Brain microvascular endothelial cell (primary cell): ENCODE measurements at regions not wholly inside any gene's neighbourhood (a gene's known extent, or its start where the extent isn't known, plus 50 kb on each side); places are given as distances from the start of the nearest gene placed in this dataset.

ENCODE experiments used
- DNase-seq: peaks from one replicate; pipeline ENCODE4 v3.0.0-alpha.2; 2020
- H3K27ac ChIP-seq: fragments of 250-450 bp; sonication (Bioruptor Pico); 2 replicates; pipeline ENCODE4 v1.5.1; 2020; ENCODE audit warnings: mild to moderate bottlenecking, moderate library complexity
- H3K27me3 ChIP-seq: fragments of 250-450 bp; sonication (Bioruptor Pico); replicated peaks from 2 replicates; pipeline ENCODE4 v1.5.1; 2020; ENCODE audit warnings: mild to moderate bottlenecking
- H3K36me3 ChIP-seq: fragments of 250-450 bp; sonication (Bioruptor Pico); replicated peaks from 2 replicates; pipeline ENCODE4 v1.5.1; 2020; ENCODE audit warnings: mild to moderate bottlenecking
- H3K4me3 ChIP-seq: 2 replicates; pipeline ENCODE4 v1.5.1; 2011; ENCODE audit warnings: low read depth, mild to moderate bottlenecking, control low read depth, low read length, moderate library complexity
- CTCF ChIP-seq: IDR thresholded peaks from 2 replicates; pipeline ENCODE4 v1.5.1; 2011; ENCODE audit warnings: low read depth, mild to moderate bottlenecking, moderate library complexity, low read length, control low read depth, inconsistent platforms; ENCODE audit errors: missing control alignments
- in situ Hi-C: cut with HindIII; loops from 2 replicates; pipeline ENCODE4 v1.10.0; 2017; ENCODE audit warnings: low sequenced_read_pairs, low pct_ligation_motif_present

GRCh38 chr5:10059980-10060379 lies 189.7 kb downstream of the ATPSCKMT start:
- Histone ChIP-seq H3K27me3 (no peaks in the 10 kb centered on the region), H3K36me3 (no peaks in the 10 kb centered on the region), H3K27ac (no peak overlapping the region), H3K4me3 (no peak overlapping the region)
- in situ Hi-C loops, result no loop called here
- no peak for DNase-seq
- TF ChIP-seq CTCF, result no peak

GRCh38 chr5:10059556-10059955 lies 190.1 kb downstream of the ATPSCKMT start:
- in situ Hi-C loops, result no loop called here
- no peak for DNase-seq
- Histone ChIP-seq H3K4me3 (no peak overlapping the region), H3K27ac (no peak overlapping the region), H3K27me3 (no peaks in the 10 kb centered on the region), H3K36me3 (no peaks in the 10 kb centered on the region)
- no peak for TF ChIP-seq CTCF

- DNase-seq, result no peak
- H3K27ac ChIP-seq, result no peak overlapping the region
- no peak for TF ChIP-seq CTCF
- no peaks in the 10 kb centered on the region for H3K36me3 ChIP-seq
- H3K27me3 ChIP-seq, result no peaks in the 10 kb centered on the region
- in situ Hi-C loops, result no loop called here
- H3K4me3 ChIP-seq, result no peak overlapping the region
Measured at GRCh38 chr5:10057356-10057755, 192.3 kb downstream of the ATPSCKMT start.

- Histone ChIP-seq H3K36me3 (no peaks in the 10 kb centered on the region), H3K27me3 (no peaks in the 10 kb centered on the region), H3K27ac (no peak overlapping the region), H3K4me3 (no peak overlapping the region)
- DNase-seq, result no peak
- TF ChIP-seq CTCF, result no peak
- in situ Hi-C loops, result no loop called here
Measured at GRCh38 chr5:10056228-10056760, 193.4 kb downstream of the ATPSCKMT start.

- DNase-seq, result no peak
- Histone ChIP-seq H3K4me3 (no peak overlapping the region), H3K27ac (no peak overlapping the region), H3K36me3 (no peaks in the 10 kb centered on the region), H3K27me3 (no peaks in the 10 kb centered on the region)
- no peak for TF ChIP-seq CTCF
- in situ Hi-C loops, result no loop called here
Measured at GRCh38 chr5:10049858-10050455, 199.7 kb downstream of the ATPSCKMT start.

GRCh38 chr5:10046676-10047075 lies 203.0 kb downstream of the ATPSCKMT start:
- DNase-seq, result no peak

More at GRCh38 chr5:10046676-10047075, 203.0 kb downstream of the ATPSCKMT start:
- Histone ChIP-seq H3K27me3 (no peaks in the 10 kb centered on the region), H3K4me3 (no peak overlapping the region), H3K36me3 (no peaks in the 10 kb centered on the region), H3K27ac (no peak overlapping the region)
- in situ Hi-C loops, result no loop called here
- TF ChIP-seq CTCF, result no peak
